ENCODE measurements at regions not wholly inside any gene's neighbourhood (a gene's known extent, or its start where the extent isn't known, plus 50 kb on each side); places are given as distances from the start of the nearest gene placed in this dataset.
"Not testable (repeated sequence)": the region's sequence is repeated elsewhere in the genome, so short reads cannot be mapped to it uniquely, and the experiment has no call there.

GRCh38 chr1:177634151-177634550 is 335.7 kb downstream of the SEC16B start:
- H3K4me3 ChIP-seq (ENCODE audit: low read length in 2 of 2); H3K27ac ChIP-seq (ENCODE audit: low read depth in 1 of 2, low read length in 2 of 2); H3K36me3 ChIP-seq (ENCODE audit: control insufficient read depth in 1 of 2, insufficient read depth in 2 of 2, low read length in 1 of 2); ATAC-seq (ENCODE audit: low FRiP score); H3K9me3 ChIP-seq (ENCODE audit: control insufficient read depth, low read length); DNase-seq; H3K27me3 ChIP-seq (ENCODE audit: control insufficient read depth in 1 of 2, insufficient read depth in 2 of 2, low read length in 1 of 2); intact Hi-C loops (cut with DNase I); H3K4me1 ChIP-seq (ENCODE audit: control insufficient read depth in 1 of 2, insufficient read depth in 2 of 2, low read length in 2 of 2): not testable (repeated sequence)
- 82% methylated on average over 12 to 15 of the region's 15 CpGs for WGBS, 2 donors

- Histone ChIP-seq H3K4me3 (ENCODE audit: low read length in 2 of 2) (no peak overlapping the region), H3K9me3 (ENCODE audit: control insufficient read depth, low read length) (no peaks in the 10 kb centered on the region), H3K27me3 (ENCODE audit: control insufficient read depth in 1 of 2, insufficient read depth in 2 of 2, low read length in 1 of 2) (no peaks in the 10 kb centered on the region), H3K27ac (ENCODE audit: low read depth in 1 of 2, low read length in 2 of 2) (no peak overlapping the region), H3K36me3 (ENCODE audit: control insufficient read depth in 1 of 2, insufficient read depth in 2 of 2, low read length in 1 of 2) (no peaks in the 10 kb centered on the region), H3K4me1 (ENCODE audit: control insufficient read depth in 1 of 2, insufficient read depth in 2 of 2, low read length in 2 of 2) (no peaks in the 10 kb centered on the region)
- DNase-seq: no peak
- 63 to 76% methylated on average over 4 of the region's 4 CpGs for WGBS, 2 donors
- ATAC-seq (ENCODE audit: low FRiP score): peak; percentile 52
- intact Hi-C loops (cut with DNase I): no loop called here
Observed at GRCh38 chr1:177632923-177633615, 336.8 kb downstream of the SEC16B start.

- Histone ChIP-seq H3K36me3 (ENCODE audit: control insufficient read depth in 1 of 2, insufficient read depth in 2 of 2, low read length in 1 of 2) (no peaks in the 10 kb centered on the region), H3K27ac (ENCODE audit: low read depth in 1 of 2, low read length in 2 of 2) (no peak overlapping the region), H3K4me3 (ENCODE audit: low read length in 2 of 2) (no peak overlapping the region), H3K4me1 (ENCODE audit: control insufficient read depth in 1 of 2, insufficient read depth in 2 of 2, low read length in 2 of 2) (no peaks in the 10 kb centered on the region), H3K27me3 (ENCODE audit: control insufficient read depth in 1 of 2, insufficient read depth in 2 of 2, low read length in 1 of 2) (no peaks in the 10 kb centered on the region), H3K9me3 (ENCODE audit: control insufficient read depth, low read length) (no peaks in the 10 kb centered on the region)
- no peak for ATAC-seq (ENCODE audit: low FRiP score)
- 84 to 85% methylated on average over 2 of the region's 2 CpGs for WGBS, 2 donors
- intact Hi-C loops (cut with DNase I): no loop called here
- DNase-seq: no peak
Observed at GRCh38 chr1:177631770-177632169, 338.1 kb downstream of the SEC16B start.

- no peak for ATAC-seq (ENCODE audit: low FRiP score)
- Histone ChIP-seq H3K4me3 (ENCODE audit: low read length in 2 of 2) (no peak overlapping the region), H3K36me3 (ENCODE audit: control insufficient read depth in 1 of 2, insufficient read depth in 2 of 2, low read length in 1 of 2) (no peaks in the 10 kb centered on the region), H3K27me3 (ENCODE audit: control insufficient read depth in 1 of 2, insufficient read depth in 2 of 2, low read length in 1 of 2) (no peaks in the 10 kb centered on the region), H3K9me3 (ENCODE audit: control insufficient read depth, low read length) (no peaks in the 10 kb centered on the region), H3K27ac (ENCODE audit: low read depth in 1 of 2, low read length in 2 of 2) (no peak overlapping the region), H3K4me1 (ENCODE audit: control insufficient read depth in 1 of 2, insufficient read depth in 2 of 2, low read length in 2 of 2) (no peaks in the 10 kb centered on the region)
- intact Hi-C loops (cut with DNase I): no loop called here
- no peak for DNase-seq
- 57 to 66% methylated on average over 1 of the region's 1 CpG for WGBS, 2 donors
Observed at GRCh38 chr1:177629526-177629925, 340.3 kb downstream of the SEC16B start.

- WGBS, 2 donors: 74 to 86% methylated on average over 4 of the region's 4 CpGs
Observed at GRCh38 chr1:177627148-177627910, 342.5 kb downstream of the SEC16B start.

GRCh38 chr1:177620636-177621190 is 349.1 kb downstream of the SEC16B start:
- Histone ChIP-seq H3K27me3 (ENCODE audit: control insufficient read depth in 1 of 2, insufficient read depth in 2 of 2, low read length in 1 of 2) (no peaks in the 10 kb centered on the region), H3K4me1 (ENCODE audit: control insufficient read depth in 1 of 2, insufficient read depth in 2 of 2, low read length in 2 of 2) (peaks cover 0 to 2% of the 10 kb centered on the region in 2 donors), H3K9me3 (ENCODE audit: control insufficient read depth, low read length) (no peaks in the 10 kb centered on the region), H3K36me3 (ENCODE audit: control insufficient read depth in 1 of 2, insufficient read depth in 2 of 2, low read length in 1 of 2) (no peaks in the 10 kb centered on the region), H3K27ac (ENCODE audit: low read depth in 1 of 2, low read length in 2 of 2) (no peak overlapping the region), H3K4me3 (ENCODE audit: low read length in 2 of 2) (no peak overlapping the region)
- DNase-seq (no peak), ATAC-seq (ENCODE audit: low FRiP score) (no peak)
- intact Hi-C loops (cut with DNase I): no loop called here
- WGBS, 2 donors: 35 to 42% methylated on average over 4 of the region's 4 CpGs

More at GRCh38 chr1:177627148-177627910, 342.5 kb downstream of the SEC16B start:
- Histone ChIP-seq H3K36me3 (ENCODE audit: control insufficient read depth in 1 of 2, insufficient read depth in 2 of 2, low read length in 1 of 2) (no peaks in the 10 kb centered on the region), H3K27me3 (ENCODE audit: control insufficient read depth in 1 of 2, insufficient read depth in 2 of 2, low read length in 1 of 2) (no peaks in the 10 kb centered on the region), H3K4me3 (ENCODE audit: low read length in 2 of 2) (no peak overlapping the region), H3K27ac (ENCODE audit: low read depth in 1 of 2, low read length in 2 of 2) (no peak overlapping the region), H3K9me3 (ENCODE audit: control insufficient read depth, low read length) (no peaks in the 10 kb centered on the region), H3K4me1 (ENCODE audit: control insufficient read depth in 1 of 2, insufficient read depth in 2 of 2, low read length in 2 of 2) (peaks cover 0 to under 1% of the 10 kb centered on the region in 2 donors)
- ATAC-seq (ENCODE audit: low FRiP score) (no peak), DNase-seq (no peak)
- intact Hi-C loops (cut with DNase I): no loop called here

GRCh38 chr1:177615251-177615650 is 354.6 kb downstream of the SEC16B start:
- no peaks in the 10 kb centered on the region for H3K36me3 ChIP-seq (ENCODE audit: control insufficient read depth in 1 of 2, insufficient read depth in 2 of 2, low read length in 1 of 2)
- ATAC-seq (ENCODE audit: low FRiP score) (no peak), DNase-seq (no peak)
- no peaks in the 10 kb centered on the region for H3K27me3 ChIP-seq (ENCODE audit: control insufficient read depth in 1 of 2, insufficient read depth in 2 of 2, low read length in 1 of 2)
- 70 to 81% methylated on average over 3 of the region's 3 CpGs for WGBS, 2 donors
- H3K4me3 ChIP-seq (ENCODE audit: low read length in 2 of 2): no peak overlapping the region
- H3K27ac ChIP-seq (ENCODE audit: low read depth in 1 of 2, low read length in 2 of 2): no peak overlapping the region
- no peaks in the 10 kb centered on the region for H3K4me1 ChIP-seq (ENCODE audit: control insufficient read depth in 1 of 2, insufficient read depth in 2 of 2, low read length in 2 of 2)
- no peaks in the 10 kb centered on the region for H3K9me3 ChIP-seq (ENCODE audit: control insufficient read depth, low read length)
- intact Hi-C loops (cut with DNase I): no loop called here

GRCh38 chr1:177611402-177611801 is 358.5 kb downstream of the SEC16B start:
- ATAC-seq (ENCODE audit: low FRiP score) (no peak), DNase-seq (no peak)
- no peaks in the 10 kb centered on the region for H3K4me1 ChIP-seq (ENCODE audit: control insufficient read depth in 1 of 2, insufficient read depth in 2 of 2, low read length in 2 of 2)
- 33 to 42% methylated on average over 1 of the region's 1 CpG for WGBS, 2 donors
- H3K4me3 ChIP-seq (ENCODE audit: low read length in 2 of 2): no peak overlapping the region
- H3K27me3 ChIP-seq (ENCODE audit: control insufficient read depth in 1 of 2, insufficient read depth in 2 of 2, low read length in 1 of 2): no peaks in the 10 kb centered on the region
- intact Hi-C loops (cut with DNase I): no loop called here
- H3K27ac ChIP-seq (ENCODE audit: low read depth in 1 of 2, low read length in 2 of 2): no peak overlapping the region
- no peaks in the 10 kb centered on the region for H3K9me3 ChIP-seq (ENCODE audit: control insufficient read depth, low read length)
- H3K36me3 ChIP-seq (ENCODE audit: control insufficient read depth in 1 of 2, insufficient read depth in 2 of 2, low read length in 1 of 2): no peaks in the 10 kb centered on the region

GRCh38 chr1:177609953-177610352 is 359.9 kb downstream of the SEC16B start:
- ATAC-seq (ENCODE audit: low FRiP score): no peak
- WGBS, 2 donors: 67 to 75% methylated on average over 2 of the region's 2 CpGs
- H3K27me3 ChIP-seq (ENCODE audit: control insufficient read depth in 1 of 2, insufficient read depth in 2 of 2, low read length in 1 of 2): no peaks in the 10 kb centered on the region
- DNase-seq: no peak
- H3K9me3 ChIP-seq (ENCODE audit: control insufficient read depth, low read length): no peaks in the 10 kb centered on the region
- H3K27ac ChIP-seq (ENCODE audit: low read depth in 1 of 2, low read length in 2 of 2): no peak overlapping the region
- intact Hi-C loops (cut with DNase I): no loop called here
- H3K4me3 ChIP-seq (ENCODE audit: low read length in 2 of 2): no peak overlapping the region
- H3K4me1 ChIP-seq (ENCODE audit: control insufficient read depth in 1 of 2, insufficient read depth in 2 of 2, low read length in 2 of 2): no peaks in the 10 kb centered on the region
- H3K36me3 ChIP-seq (ENCODE audit: control insufficient read depth in 1 of 2, insufficient read depth in 2 of 2, low read length in 1 of 2): no peaks in the 10 kb centered on the region
